ENCODE measurements at regions not wholly inside any gene's neighbourhood (a gene's known extent, or its start where the extent isn't known, plus 50 kb on each side); places are given as distances from the start of the nearest gene placed in this dataset.

DNA sequence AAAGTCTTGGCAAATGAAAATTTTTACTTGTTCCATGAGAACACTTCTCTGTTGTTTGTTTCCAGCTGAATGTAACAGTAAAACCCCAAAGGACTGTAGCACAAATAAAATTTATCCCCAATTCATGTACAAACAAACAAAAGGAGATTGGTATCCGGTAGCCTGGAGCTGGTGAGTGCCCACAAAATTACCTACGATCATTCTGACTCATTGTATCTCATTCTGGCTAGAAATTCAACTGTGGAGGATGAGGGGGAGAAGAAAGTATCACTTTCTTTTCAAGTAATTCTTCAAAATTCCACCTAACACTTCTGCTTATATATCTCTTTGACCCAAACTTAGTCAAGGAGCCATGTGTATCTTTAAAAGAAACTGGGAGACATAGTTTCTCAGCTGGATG is 268.5 kb downstream of the ALG10B start:
- DNase-seq: no peak

GRCh38 chr12:38586789-38587188 is 270.2 kb downstream of the ALG10B start:
- DNase-seq: no peak

DNA sequence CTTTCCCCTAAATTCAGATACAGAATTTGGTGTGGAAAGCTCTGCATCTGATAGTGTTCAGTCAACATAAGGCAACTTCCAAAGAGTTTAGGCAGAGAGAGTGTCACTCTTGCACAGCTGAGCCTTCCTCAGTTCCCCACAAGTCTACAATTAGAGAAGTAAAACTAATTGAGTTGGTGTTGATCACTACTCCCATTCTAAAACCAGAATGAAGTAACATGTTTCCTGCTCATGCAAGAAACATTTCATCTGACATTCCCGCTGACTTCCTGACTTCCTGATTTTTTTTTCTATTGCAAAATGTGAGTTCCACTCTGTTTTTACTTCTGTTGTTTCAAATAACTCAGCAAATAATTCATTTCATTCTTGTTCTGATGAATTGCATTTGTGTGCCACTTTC is 271.0 kb downstream of the ALG10B start:
- no peak for DNase-seq

GRCh38 chr12:38588624-38589305 is 272.2 kb downstream of the ALG10B start:
- DNase-seq: no peak

GRCh38 chr12:38589306-38589632 is 272.7 kb downstream of the ALG10B start:
- no peak for DNase-seq

DNA sequence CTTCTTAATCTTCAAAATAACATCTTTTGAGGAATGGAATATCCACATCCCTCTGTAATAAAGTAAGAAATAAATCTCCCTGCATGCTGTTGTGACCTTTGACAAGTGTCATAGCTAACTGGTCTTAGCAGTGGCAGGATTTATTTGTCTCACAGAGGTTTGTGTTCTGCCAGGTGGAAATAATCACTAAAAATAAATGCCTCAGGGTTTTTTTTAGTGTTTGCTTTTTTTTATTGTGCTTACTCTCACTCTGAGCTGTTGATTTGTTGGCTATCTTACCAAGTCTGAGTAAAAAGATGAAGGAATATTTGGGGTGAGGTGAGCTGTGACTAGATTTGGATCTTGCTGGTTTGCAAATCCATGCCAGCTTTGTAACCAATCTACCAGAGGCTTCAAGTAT is 285.4 kb downstream of the ALG10B start:
- no peak for DNase-seq
